GM12872 (cell line): ENCODE measurements at regions not wholly inside any gene's neighbourhood (a gene's known extent, or its start where the extent isn't known, plus 50 kb on each side); places are given as distances from the start of the nearest gene placed in this dataset.

Experiments used
- TF ChIP-seq, protein P1 (sequence below): IDR thresholded peaks from 3 replicates; pipeline ENCODE4 v1.5.1; 2011; ENCODE audit warnings: low read depth, mild to moderate bottlenecking, low read length, moderate library complexity; ENCODE audit not compliant: insufficient read depth

DNA sequence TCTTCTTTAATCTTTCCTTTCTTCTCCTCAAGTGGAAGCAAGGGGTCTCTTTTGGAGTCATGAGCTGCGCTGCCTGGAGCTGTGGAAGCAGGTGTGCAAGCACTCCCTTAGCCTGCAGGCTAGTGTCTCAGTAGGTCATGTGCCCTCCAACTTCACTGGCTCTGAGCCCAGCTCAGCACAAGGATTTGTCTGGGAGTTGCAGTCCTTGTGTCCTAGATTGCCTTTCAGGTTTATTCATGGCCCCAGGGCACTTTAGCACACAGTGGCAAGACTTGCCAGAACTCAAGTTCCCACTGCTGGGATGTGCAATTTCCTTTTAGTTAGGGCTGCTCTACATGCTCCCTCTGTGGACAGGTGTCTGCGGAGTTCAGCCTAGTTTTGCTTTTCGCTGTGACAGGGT, 211.7 kb downstream of the LIG4 start:
- TF ChIP-seq, protein P1, sequence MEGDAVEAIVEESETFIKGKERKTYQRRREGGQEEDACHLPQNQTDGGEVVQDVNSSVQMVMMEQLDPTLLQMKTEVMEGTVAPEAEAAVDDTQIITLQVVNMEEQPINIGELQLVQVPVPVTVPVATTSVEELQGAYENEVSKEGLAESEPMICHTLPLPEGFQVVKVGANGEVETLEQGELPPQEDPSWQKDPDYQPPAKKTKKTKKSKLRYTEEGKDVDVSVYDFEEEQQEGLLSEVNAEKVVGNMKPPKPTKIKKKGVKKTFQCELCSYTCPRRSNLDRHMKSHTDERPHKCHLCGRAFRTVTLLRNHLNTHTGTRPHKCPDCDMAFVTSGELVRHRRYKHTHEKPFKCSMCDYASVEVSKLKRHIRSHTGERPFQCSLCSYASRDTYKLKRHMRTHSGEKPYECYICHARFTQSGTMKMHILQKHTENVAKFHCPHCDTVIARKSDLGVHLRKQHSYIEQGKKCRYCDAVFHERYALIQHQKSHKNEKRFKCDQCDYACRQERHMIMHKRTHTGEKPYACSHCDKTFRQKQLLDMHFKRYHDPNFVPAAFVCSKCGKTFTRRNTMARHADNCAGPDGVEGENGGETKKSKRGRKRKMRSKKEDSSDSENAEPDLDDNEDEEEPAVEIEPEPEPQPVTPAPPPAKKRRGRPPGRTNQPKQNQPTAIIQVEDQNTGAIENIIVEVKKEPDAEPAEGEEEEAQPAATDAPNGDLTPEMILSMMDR, result no peak

DNA sequence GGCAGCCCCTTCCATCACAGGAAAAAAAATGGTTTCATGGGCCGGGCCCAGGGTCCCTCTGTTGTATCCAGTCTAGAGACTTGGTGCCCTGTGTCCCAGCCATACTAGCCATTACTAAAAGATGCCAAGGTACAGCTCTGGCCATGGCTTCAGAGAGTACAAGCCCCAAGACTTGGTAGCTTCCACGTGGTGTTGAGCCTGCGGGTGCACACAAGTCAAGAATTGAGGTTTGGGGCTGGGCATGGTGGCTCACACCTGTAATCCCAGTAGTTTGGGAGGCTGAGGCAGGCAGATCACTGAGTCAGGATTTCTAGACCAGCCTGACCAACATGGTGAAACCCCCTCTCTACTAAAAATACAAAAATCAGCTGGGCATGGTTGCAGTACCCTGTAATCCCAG, 214.3 kb downstream of the LIG4 start:
- TF ChIP-seq, protein P1, result no peak

DNA sequence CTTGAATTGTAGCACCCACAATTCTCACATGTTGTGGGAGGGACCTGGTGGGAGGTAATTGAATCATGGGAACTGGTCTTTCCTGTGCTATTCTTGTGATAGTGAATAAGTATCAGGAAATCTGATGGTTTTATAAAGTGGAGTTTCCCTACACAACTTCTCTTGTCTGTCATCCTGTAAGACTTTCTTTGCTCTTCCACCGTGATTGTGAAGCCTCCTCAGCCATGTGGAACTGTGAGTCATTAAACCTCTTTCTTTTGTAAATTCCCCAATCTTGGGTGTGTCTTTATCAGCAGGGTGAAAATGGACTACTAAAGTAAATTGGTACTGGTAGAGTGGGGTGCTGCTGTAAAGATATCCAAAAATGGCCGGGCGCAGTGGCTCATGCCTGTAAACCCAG, 215.6 kb downstream of the LIG4 start:
- TF ChIP-seq, protein P1, result no peak

DNA sequence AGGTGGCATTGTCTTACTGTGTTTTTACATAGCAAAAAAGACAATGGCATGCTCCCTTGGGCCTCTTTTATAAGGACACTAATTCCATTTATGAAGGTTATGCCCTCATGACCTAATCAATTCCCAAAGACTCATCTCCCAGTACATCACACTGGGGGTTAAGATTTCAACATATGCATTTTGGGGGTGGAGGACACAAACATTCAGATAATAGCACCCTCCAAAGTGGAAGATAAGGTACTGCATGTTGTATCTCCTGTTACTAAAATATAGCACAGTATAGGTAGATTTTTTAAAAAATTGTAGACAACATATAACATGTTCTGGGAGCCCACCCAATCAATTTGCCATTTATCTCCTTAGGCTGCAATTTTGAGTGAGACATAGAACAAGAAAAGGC, 221.2 kb downstream of the LIG4 start:
- TF ChIP-seq, protein P1, result no peak

DNA sequence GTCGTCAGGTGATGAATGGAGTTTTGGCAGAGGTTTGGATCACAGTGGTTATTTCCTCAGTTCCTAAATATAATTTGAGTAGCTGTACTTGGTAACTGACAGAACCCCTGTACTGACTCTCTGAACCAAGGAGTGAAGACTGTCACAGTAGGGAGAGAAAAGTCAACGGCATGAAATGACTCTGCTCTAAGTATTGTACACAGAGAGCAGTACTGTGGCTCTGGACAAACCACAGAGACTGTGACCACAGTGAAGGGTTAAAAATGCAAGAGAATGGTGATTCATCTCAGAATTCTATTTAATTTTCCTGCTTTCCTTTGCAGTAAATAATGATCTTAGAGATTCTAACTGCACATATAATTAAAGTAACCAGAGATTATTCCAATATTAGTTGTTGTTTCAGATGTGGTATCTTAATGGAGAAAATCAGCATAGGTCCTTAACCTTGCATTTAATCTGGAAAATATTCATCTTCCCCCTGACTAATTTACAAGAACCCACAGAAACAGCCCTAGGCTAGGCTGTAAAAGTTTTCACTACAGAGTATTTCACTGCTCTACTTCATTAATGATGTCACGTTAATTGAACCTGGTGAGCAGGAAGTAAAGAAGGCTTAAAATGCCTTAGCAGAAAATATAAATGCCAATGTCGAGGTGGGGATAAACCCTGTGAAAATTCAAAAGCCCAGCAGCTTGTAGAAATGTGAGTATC, 221.9 kb downstream of the LIG4 start:
- TF ChIP-seq, protein P1, result no peak

DNA sequence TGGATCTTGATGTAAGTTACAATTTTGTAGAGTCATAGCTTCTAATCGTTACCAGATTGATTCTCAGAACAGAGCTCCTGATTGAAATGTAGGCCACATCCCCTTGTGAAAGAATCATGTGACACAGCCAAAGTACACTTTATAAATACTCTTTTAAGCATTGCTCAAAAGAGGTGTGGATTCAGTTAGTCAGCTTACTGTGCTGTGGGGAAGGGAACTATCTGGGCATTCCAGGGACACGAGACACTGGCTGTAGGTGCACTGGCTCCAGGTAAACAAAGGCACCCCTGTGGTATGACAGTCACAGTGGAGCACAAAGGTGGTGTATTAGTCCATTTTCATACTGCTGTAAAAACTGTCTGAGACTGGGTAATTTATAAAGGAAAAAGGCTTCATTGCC, 222.8 kb downstream of the LIG4 start:
- TF ChIP-seq, protein P1, result no peak

DNA sequence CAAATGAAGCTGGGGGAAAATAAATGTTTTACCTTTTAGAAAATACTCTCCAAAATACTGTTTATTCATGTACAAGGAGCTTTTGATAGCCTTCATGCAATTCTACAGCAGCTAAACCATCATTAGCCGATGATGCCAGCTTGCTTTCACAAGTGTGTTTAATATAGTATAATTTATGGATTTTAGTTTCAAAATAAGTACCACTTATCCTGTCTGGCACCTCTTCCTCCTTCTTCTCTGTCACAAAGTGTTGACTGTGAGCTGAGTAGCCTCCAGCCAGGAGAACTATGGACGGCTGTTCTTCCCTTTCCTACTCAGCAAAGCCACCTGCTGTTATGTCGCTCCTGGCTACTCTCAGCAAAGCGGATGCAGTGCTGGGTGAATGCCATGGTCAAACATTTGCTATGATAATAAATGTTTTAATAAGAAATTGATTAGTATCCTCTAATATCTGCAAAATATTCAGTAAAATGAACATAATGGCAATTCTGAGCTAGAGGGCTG, 238.2 kb downstream of the LIG4 start:
- TF ChIP-seq, protein P1, result no peak
